Mesenchymal stem cell (in vitro differentiated cells and primary cell): ENCODE measurements at regions not wholly inside any gene's neighbourhood (a gene's known extent, or its start where the extent isn't known, plus 50 kb on each side); places are given as distances from the start of the nearest gene placed in this dataset.
"Not testable (repeated sequence)": the region's sequence is repeated elsewhere in the genome, so short reads cannot be mapped to it uniquely, and the experiment has no call there.

Experiments
- DNase-seq: peaks from one replicate; pipeline ENCODE4 v3.0.0-alpha.2; 2013
- H2AFZ ChIP-seq: one replicate; pipeline ENCODE4 v1.6.1; 2013; ENCODE audit warnings: low read depth, mild to moderate bottlenecking, control low read depth, inconsistent platforms, low read length, moderate library complexity
- H2AK5ac ChIP-seq: 2 replicates; pipeline ENCODE4 v1.6.1; 2013; ENCODE audit warnings: low read length, moderate library complexity, mild to moderate bottlenecking, inconsistent platforms; ENCODE audit not compliant: severe bottlenecking
- H2BK120ac ChIP-seq: one replicate; pipeline ENCODE4 v1.6.1; 2013; ENCODE audit warnings: low read depth, mild to moderate bottlenecking, inconsistent platforms, low read length, moderate library complexity
- H2BK12ac ChIP-seq, 2 experiments: one replicate each; pipeline ENCODE4 v1.6.1; 2013; ENCODE audit warnings: inconsistent platforms in 2 of 2, low read length in 2 of 2, mild to moderate bottlenecking in 2 of 2, moderate library complexity in 2 of 2, control low read depth in 1 of 2
- H2BK15ac ChIP-seq: one replicate; pipeline ENCODE4 v1.6.1; 2013; ENCODE audit warnings: mild to moderate bottlenecking, low read depth, inconsistent platforms; ENCODE audit not compliant: poor library complexity, severe bottlenecking
- H2BK5ac ChIP-seq: 2 replicates; pipeline ENCODE4 v1.6.1; 2013; ENCODE audit warnings: low read depth, mild to moderate bottlenecking, low read length, control low read depth, inconsistent platforms; ENCODE audit not compliant: poor library complexity, severe bottlenecking
- H3K14ac ChIP-seq, 2 experiments: one replicate each; pipeline ENCODE4 v1.6.1; 2013; ENCODE audit warnings: inconsistent platforms in 2 of 2, low read length in 2 of 2, control low read depth in 1 of 2, mild to moderate bottlenecking in 1 of 2, moderate library complexity in 1 of 2
- H3K18ac ChIP-seq, 2 experiments: one replicate each; pipeline ENCODE4 v1.6.1; 2013; ENCODE audit warnings: inconsistent platforms in 2 of 2, low read length in 2 of 2, control low read depth in 1 of 2, low read depth in 1 of 2, mild to moderate bottlenecking in 1 of 2
- H3K23ac ChIP-seq, 2 experiments: one replicate each; pipeline ENCODE4 v1.6.1; 2013; ENCODE audit warnings: inconsistent platforms in 2 of 2, low read length in 2 of 2, mild to moderate bottlenecking in 2 of 2, moderate library complexity in 2 of 2, control low read depth in 1 of 2
- H3K27ac ChIP-seq: 2 replicates; pipeline ENCODE4 v1.5.1; 2013; ENCODE audit warnings: mild to moderate bottlenecking, moderate library complexity, low read length, control low read depth, inconsistent platforms; ENCODE audit not compliant: poor library complexity, severe bottlenecking
- H3K27me3 ChIP-seq, 2 experiments: 2 replicates each; pipeline versions ENCODE4 v1.6.1 to v1.7.0; 2013; ENCODE audit warnings: low read length in 2 of 2, mild to moderate bottlenecking in 2 of 2, moderate library complexity in 2 of 2, control low read depth in 1 of 2, inconsistent platforms in 1 of 2; ENCODE audit not compliant: control insufficient read depth in 1 of 2, insufficient read depth in 1 of 2
- H3K36me3 ChIP-seq, 2 experiments: 2 replicates each; pipeline versions ENCODE4 v1.6.1 to v1.7.0; 2013; ENCODE audit warnings: low read length in 2 of 2, control low read depth in 1 of 2, inconsistent platforms in 1 of 2, low read depth in 1 of 2, mild to moderate bottlenecking in 1 of 2; ENCODE audit not compliant: insufficient read depth in 2 of 2, control insufficient read depth in 1 of 2
- H3K4ac ChIP-seq, 2 experiments: one replicate each; pipeline ENCODE4 v1.6.1; 2013; ENCODE audit warnings: inconsistent platforms in 2 of 2, low read length in 2 of 2, mild to moderate bottlenecking in 2 of 2, moderate library complexity in 2 of 2, control low read depth in 1 of 2, low read depth in 1 of 2
- H3K4me1 ChIP-seq: 2 replicates; pipeline ENCODE4 v1.6.1; 2013; ENCODE audit warnings: low read depth, low read length, control low read depth; ENCODE audit not compliant: control insufficient read depth, insufficient read depth
- H3K4me2 ChIP-seq: 2 replicates; pipeline ENCODE4 v1.6.1; 2013; ENCODE audit warnings: low read length, mild to moderate bottlenecking, inconsistent platforms; ENCODE audit not compliant: poor library complexity, severe bottlenecking
- H3K4me3 ChIP-seq, 2 experiments: 2 replicates each; pipeline versions ENCODE4 v1.5.1 to v1.7.0; 2013; ENCODE audit warnings: low read length in 2 of 2, mild to moderate bottlenecking in 2 of 2, control low read depth in 1 of 2, low read depth in 1 of 2; ENCODE audit not compliant: insufficient read depth in 1 of 2
- H3K79me1 ChIP-seq: replicated peaks from 2 replicates; pipeline ENCODE4 v1.6.1; 2013; ENCODE audit warnings: mild to moderate bottlenecking, control low read depth, low read length, inconsistent platforms; ENCODE audit not compliant: poor library complexity, severe bottlenecking
- H3K9ac ChIP-seq: 2 replicates; pipeline ENCODE4 v1.7.0; 2013; ENCODE audit warnings: mild to moderate bottlenecking, low read length, moderate library complexity
- H3K9me3 ChIP-seq: 2 replicates; pipeline ENCODE4 v1.7.0; 2013; ENCODE audit warnings: mild to moderate bottlenecking, low read length; ENCODE audit not compliant: control insufficient read depth
- H4K8ac ChIP-seq: one replicate; pipeline ENCODE4 v1.6.1; 2013; ENCODE audit warnings: inconsistent platforms, mild to moderate bottlenecking, low read length, moderate library complexity
- H4K91ac ChIP-seq: one replicate; pipeline ENCODE4 v1.6.1; 2013; ENCODE audit warnings: mild to moderate bottlenecking, low read length, inconsistent platforms
- WGBS: methylation state at CpG from one replicate; pipeline ENCODE4 v1.1.7; 2013; ENCODE audit warnings: mixed read lengths; 5-methylcytosine and 5-hydroxymethylcytosine counted together

GRCh38 chr16:29211456-29211855 is 195.1 kb downstream of the NPIPB11 start:
- not testable (repeated sequence) for H2BK5ac ChIP-seq, H3K4me1 ChIP-seq, H3K27me3 ChIP-seq, H3K4me3 ChIP-seq, H4K8ac ChIP-seq, H3K27ac ChIP-seq, H2BK15ac ChIP-seq, H3K36me3 ChIP-seq, H3K79me1 ChIP-seq, H3K23ac ChIP-seq, H3K4ac ChIP-seq, H3K14ac ChIP-seq, H2AFZ ChIP-seq, H3K9me3 ChIP-seq, H2BK12ac ChIP-seq, DNase-seq, H3K9ac ChIP-seq, H4K91ac ChIP-seq, H2AK5ac ChIP-seq, H3K18ac ChIP-seq, H2BK120ac ChIP-seq, H3K4me2 ChIP-seq
- WGBS: 91% methylated on average over 12 of the region's 12 CpGs

- H3K14ac ChIP-seq, DNase-seq, H3K4ac ChIP-seq, H3K79me1 ChIP-seq, H3K36me3 ChIP-seq, H3K18ac ChIP-seq, H2BK12ac ChIP-seq, H3K4me1 ChIP-seq, H3K9ac ChIP-seq, H4K8ac ChIP-seq, H3K4me3 ChIP-seq, H3K27ac ChIP-seq, H3K4me2 ChIP-seq, H2BK120ac ChIP-seq, H3K27me3 ChIP-seq, H2AK5ac ChIP-seq, H3K9me3 ChIP-seq, H4K91ac ChIP-seq, H2AFZ ChIP-seq, H3K23ac ChIP-seq, H2BK15ac ChIP-seq, H2BK5ac ChIP-seq: not testable (repeated sequence)
- WGBS: 92% methylated on average over 13 of the region's 25 CpGs
These were observed 196.0 kb downstream of the NPIPB11 start for GRCh38 chr16:29210299-29211150.

- H2BK12ac ChIP-seq, H3K79me1 ChIP-seq, H3K27ac ChIP-seq, H3K4ac ChIP-seq, H3K4me3 ChIP-seq, H3K14ac ChIP-seq, DNase-seq, H3K23ac ChIP-seq, H2BK120ac ChIP-seq, H2AK5ac ChIP-seq, H2BK15ac ChIP-seq, H3K36me3 ChIP-seq, H3K9ac ChIP-seq, H3K4me2 ChIP-seq, H4K8ac ChIP-seq, H3K9me3 ChIP-seq, H4K91ac ChIP-seq, H3K27me3 ChIP-seq, H3K4me1 ChIP-seq, H2AFZ ChIP-seq, H3K18ac ChIP-seq, H2BK5ac ChIP-seq: not testable (repeated sequence)
- 66% methylated on average over 3 of the region's 3 CpGs for WGBS
These were observed 200.4 kb downstream of the NPIPB11 start for GRCh38 chr16:29206120-29206519.

DNA sequence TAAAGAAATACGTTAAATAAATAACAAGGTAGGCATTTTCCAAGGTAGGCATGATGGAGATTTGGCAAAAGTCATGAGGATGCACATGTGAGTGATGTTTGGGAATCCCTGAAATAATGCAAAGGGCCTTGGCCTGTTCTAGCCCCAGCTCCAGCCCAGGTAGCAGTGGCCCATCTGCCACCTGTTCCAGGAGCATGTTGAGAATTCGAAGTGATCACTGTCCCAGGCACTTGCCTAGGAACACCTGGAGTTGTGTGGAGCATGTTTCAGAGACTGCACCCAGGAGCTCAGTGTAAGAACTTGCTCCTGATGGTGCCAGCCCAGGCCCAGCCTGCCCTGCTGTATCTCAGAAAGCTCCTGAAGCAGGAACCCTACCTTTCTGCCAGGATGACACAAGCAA is 201.4 kb downstream of the NPIPB11 start:
- not testable (repeated sequence) for H2AK5ac ChIP-seq, H2BK15ac ChIP-seq, H2BK5ac ChIP-seq, H3K4ac ChIP-seq, H3K27ac ChIP-seq, H3K23ac ChIP-seq, H3K4me1 ChIP-seq, H3K4me3 ChIP-seq, H3K9ac ChIP-seq, DNase-seq, H3K14ac ChIP-seq, H3K9me3 ChIP-seq, H3K4me2 ChIP-seq, H2AFZ ChIP-seq, H3K79me1 ChIP-seq, H3K27me3 ChIP-seq, H4K91ac ChIP-seq, H4K8ac ChIP-seq, H3K18ac ChIP-seq, H3K36me3 ChIP-seq, H2BK12ac ChIP-seq, H2BK120ac ChIP-seq
- WGBS: 89% methylated on average over 2 of the region's 2 CpGs
